KOPT-K1 (cell line): ENCODE measurements at regions not wholly inside any gene's neighbourhood (a gene's known extent, or its start where the extent isn't known, plus 50 kb on each side); places are given as distances from the start of the nearest gene placed in this dataset.

Experiments
- H3K27ac ChIP-seq: fragments of 200-600 bp; sonication (generic); 2 replicates; pipeline ENCODE4 v1.5.1; 2016; ENCODE audit warnings: antibody characterized with exemption, mild to moderate bottlenecking, low read depth, low read length; ENCODE audit not compliant: poor library complexity, severe bottlenecking
- H3K36me3 ChIP-seq: fragments of 200-600 bp; sonication (generic); 2 replicates; pipeline ENCODE4 v1.5.1; 2017; ENCODE audit warnings: antibody characterized with exemption, mild to moderate bottlenecking, low read length, moderate library complexity; ENCODE audit not compliant: insufficient read depth
- H3K9me3 ChIP-seq: fragments of 200-600 bp; sonication (generic); 2 replicates; pipeline ENCODE4 v1.5.1; 2017; ENCODE audit warnings: antibody characterized with exemption, low read length, mild to moderate bottlenecking; ENCODE audit not compliant: insufficient read depth, poor library complexity, severe bottlenecking

DNA sequence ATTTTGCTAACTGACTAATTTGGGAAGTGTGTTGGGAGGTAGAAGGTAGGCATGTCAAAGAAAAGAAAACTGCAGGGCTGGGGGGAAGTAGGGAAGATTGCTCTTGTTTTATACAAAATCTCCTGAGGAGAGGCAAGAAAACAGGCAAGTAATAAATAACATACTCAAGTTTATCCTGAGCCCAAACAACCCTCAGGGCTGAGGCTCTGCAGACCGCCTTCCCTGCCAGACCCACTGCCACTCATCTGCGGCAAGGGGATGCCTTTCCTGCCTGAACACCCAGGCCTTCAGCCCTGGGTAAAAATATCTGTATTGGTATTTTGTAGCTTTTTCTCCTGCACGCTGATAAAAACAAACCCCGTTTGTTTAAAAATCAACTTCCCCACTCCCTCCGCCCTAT, 399.8 kb upstream of the NFE2L3 start:
- Histone ChIP-seq H3K27ac (no peak overlapping the region), H3K9me3 (no peaks in the 10 kb centered on the region), H3K36me3 (no peaks in the 10 kb centered on the region)

DNA sequence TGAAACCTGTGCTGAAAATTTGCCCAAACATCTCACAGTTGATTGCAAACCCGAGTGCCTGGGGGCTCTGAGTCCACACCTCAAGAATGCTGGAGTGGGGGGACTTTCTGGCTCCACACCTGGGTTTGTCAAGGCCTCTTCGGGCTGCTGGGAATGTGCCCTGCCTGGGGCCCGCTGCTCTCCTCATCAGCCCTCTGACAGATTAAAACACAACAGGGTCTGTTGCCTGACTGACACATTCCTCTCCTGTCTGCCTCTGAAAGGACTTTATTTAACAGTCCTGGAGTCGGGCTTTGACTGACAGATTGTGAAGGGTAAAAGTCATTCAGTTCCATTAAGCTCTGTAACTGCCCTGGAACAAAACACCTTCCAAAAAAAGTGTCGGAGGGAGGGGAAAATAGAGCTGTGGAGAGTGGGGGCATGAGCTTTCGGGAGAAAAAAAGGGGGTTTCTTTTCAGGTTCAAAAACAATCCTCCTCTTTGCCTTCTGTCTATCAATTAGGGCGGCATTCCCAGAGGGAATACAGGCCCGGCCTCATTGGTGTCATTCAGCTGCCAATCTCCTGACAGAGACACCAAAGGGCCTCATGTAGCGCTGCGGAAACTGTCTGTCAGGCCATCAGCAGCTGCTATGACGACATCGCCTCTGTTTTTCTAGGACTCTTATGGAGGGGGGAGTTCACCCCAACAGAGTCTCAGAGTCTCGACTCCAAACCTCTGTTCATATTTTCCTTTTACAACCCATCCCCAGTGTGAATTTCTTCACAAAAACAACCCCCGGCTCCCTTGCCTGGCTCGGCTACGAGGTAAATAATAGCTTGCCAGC, 398.8 kb upstream of the NFE2L3 start:
- Histone ChIP-seq H3K36me3 (no peaks in the 10 kb centered on the region), H3K9me3 (no peaks in the 10 kb centered on the region), H3K27ac (no peak overlapping the region)

DNA sequence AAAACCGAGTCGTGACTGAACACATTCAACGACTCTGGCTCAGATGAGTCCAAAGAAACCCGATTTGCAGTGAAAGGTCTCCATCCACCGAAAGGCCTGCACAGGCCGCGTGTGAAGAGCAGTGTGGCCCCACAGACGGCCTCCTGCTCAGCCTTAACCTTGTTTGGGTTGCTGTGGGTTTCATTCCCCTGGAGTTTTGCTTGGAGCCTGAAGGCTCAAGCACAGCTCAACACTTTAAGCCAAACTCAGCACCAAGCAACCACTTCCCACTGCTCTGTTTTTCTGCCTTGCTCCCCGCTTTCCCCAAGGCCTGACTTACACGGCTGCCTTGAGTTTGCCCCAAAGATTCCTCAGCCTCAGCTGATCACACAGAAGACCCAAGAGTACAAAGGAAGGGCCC, 398.2 kb upstream of the NFE2L3 start:
- no peaks in the 10 kb centered on the region for H3K36me3 ChIP-seq
- H3K9me3 ChIP-seq, result no peaks in the 10 kb centered on the region
- H3K27ac ChIP-seq, result no peak overlapping the region

DNA sequence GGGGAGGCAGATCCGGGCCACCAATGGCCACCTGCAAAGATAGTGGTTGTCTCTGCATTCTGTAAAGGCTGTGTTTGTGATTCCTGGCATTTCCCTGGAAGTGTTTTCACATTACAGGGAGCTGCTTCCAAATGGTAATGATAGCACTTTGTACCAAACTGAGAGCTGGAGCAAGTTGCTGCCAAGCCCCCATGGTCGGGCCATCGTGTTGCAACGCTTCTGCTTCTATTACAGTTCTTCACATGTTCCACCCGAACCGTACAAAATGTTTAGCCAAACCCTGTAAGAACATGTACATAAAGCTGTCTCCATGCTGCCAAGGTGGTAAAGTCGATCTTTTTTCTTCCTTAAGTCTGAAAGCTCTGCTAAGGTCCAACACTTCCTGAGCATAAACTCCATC, 397.7 kb upstream of the NFE2L3 start:
- Histone ChIP-seq H3K9me3 (no peaks in the 10 kb centered on the region), H3K36me3 (no peaks in the 10 kb centered on the region), H3K27ac (no peak overlapping the region)

DNA sequence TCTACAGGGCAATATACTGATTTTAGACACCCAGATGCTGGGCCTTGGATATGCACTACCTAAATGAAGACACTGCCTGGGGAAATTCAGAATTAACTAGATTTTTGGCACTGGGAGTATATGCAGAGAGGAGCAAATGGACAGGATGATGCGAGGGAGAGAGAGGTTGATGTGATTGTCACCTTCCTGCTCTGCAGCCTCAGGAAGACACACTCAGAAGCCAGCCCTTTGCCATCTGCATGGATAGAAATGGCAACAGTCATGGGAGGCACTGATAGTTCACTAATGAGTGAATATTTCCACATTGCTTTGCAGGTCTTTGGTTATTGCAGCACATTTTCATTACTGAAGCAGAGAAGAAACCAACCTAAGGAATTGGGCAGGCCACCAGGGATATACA, 397.2 kb upstream of the NFE2L3 start:
- no peak overlapping the region for H3K27ac ChIP-seq
- no peaks in the 10 kb centered on the region for H3K9me3 ChIP-seq

DNA sequence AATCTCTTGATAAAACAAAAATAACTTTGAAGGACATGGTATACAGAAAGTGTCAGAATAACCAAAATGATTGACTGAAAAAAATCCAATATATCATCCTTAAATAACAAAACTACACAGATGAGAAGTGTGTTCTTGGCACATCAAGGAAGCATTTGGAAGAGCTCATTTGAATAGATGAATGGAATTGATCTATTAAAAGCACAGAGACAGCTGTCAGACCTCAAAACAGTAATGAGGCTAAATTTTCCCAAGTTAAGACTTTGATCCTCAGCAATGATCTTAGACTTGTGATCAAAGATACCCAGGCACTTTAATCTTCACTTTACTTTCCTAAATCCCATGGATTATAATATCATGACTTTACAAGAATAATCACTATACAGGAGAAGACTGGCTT, 395.4 kb upstream of the NFE2L3 start:
- Histone ChIP-seq H3K36me3 (no peaks in the 10 kb centered on the region), H3K9me3 (no peaks in the 10 kb centered on the region), H3K27ac (no peak overlapping the region)

More for the DNA sequence above, 397.2 kb upstream of the NFE2L3 start:
- H3K36me3 ChIP-seq, result no peaks in the 10 kb centered on the region

DNA sequence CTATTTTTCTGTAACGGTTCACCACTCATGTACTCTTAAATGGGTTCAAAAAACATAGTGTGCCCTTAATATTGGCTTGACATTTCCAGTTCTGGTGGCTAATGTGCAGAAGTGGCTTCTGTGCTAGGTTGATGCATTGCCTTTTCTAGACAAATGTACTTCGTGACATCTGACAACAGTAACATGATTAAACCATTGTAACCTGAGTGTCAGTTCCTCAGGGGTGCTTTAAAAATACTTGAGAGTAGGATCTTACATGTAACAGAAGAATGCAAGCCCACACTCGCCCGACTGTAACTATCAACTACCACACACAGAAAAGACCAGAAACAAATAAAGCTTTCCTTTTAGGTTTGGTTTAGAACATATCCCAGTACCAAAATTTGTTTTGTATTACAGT, 393.4 kb upstream of the NFE2L3 start:
- Histone ChIP-seq H3K9me3 (no peaks in the 10 kb centered on the region), H3K36me3 (no peaks in the 10 kb centered on the region), H3K27ac (no peak overlapping the region)

DNA sequence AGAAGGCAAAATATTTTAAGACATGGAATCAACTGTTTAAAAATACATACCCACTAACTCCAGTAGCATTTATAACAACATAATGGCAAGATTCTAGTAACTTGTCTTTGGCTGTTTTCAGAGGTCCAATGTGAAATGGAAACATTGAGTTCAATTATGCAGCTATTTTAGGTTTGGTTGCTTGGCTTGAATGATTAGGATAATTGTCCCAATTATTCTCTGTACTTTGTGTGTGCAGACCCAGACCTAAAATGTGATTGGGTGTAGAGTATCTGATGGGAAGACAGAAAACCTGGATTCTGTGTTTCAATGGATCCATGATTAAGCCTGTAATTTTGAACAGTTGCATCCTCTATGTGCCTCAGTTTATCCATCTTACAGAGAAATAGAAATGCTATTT, 392.7 kb upstream of the NFE2L3 start:
- H3K9me3 ChIP-seq, result no peaks in the 10 kb centered on the region

DNA sequence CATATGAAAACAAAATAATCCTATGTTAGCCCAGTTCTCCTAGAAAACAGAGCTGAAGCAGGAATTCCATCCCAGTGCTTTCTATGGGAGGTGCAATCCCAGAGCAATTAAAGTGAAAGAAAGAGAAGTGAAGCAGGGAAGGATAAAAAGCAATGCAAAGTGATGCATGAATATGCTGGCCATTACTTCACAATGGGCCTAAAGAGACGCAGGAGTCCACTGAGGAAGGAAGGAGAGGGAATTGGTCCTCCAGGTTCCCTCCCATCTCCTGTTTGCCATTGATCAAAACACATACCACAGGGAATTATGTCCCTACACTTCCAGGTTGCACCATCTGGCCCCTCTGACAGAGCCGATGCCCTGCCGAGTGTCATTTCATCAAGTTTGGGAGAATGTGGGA, 392.2 kb upstream of the NFE2L3 start:
- Histone ChIP-seq H3K9me3 (no peaks in the 10 kb centered on the region), H3K36me3 (no peaks in the 10 kb centered on the region), H3K27ac (no peak overlapping the region)

More for the DNA sequence above, 392.7 kb upstream of the NFE2L3 start:
- H3K36me3 ChIP-seq, result no peaks in the 10 kb centered on the region
- no peak overlapping the region for H3K27ac ChIP-seq

DNA sequence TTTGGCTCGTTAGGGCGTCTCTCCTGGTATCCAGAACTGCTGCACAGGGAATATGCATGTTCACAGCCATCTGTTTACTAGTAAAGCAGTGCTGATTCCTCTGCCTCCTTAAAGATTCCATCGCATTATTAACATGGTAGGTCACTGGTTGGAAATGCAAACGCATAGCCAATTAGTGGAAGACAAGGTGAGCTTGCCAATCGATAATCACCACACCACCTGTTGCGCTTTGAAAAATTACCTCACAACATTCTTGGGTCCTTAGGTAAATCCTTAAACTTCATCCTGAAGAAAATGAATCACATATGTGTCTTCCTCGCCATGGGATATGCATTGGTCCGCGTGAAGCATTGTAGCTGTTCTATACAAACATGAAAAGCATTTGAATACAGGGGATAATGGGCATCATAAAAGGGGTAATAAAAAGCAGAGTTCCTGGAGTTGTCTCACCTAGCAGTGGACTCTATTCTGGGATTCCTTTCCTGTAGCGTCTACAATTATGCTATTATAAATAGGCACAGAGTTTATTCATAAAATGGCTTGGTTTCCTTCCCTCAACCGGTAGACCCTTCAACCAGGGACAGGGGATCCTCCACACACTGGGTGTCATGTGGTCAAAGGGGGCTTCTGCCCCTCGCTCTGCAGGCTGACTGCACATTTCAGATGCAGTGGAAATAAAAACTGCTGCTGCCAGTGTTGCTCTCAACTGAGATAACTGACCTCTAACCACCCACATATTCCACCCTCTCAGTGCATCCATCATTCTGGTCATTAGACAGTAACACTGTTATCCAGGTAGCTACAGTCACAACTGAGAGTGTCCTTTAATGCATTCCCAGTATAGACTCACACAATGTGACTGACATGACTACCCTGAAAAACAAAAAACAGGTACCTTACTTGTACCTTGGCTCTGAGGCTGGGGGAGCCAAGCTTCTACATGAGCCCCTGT, 389.2 kb upstream of the NFE2L3 start:
- Histone ChIP-seq H3K36me3 (no peaks in the 10 kb centered on the region), H3K27ac (no peak overlapping the region), H3K9me3 (no peaks in the 10 kb centered on the region)

DNA sequence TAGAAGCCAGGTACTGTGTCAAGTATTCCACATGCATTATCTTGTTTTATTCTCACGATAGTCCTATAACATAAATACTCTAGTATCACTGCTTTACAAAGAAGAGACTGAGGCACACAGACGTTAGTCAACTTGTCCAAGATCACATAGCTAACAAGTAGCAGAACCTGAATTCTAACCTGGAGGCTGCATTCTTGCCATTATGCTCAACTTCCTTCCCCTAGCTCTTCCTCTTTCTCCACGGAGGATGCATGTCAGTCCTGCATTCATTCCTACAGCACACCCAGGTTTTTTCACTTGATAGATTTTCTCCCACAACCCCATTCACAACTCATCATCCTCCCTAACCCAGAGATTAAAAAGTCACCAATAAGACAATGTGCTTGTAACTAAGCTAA, 388.5 kb upstream of the NFE2L3 start:
- no peaks in the 10 kb centered on the region for H3K36me3 ChIP-seq
- no peaks in the 10 kb centered on the region for H3K9me3 ChIP-seq
- H3K27ac ChIP-seq, result no peak overlapping the region

DNA sequence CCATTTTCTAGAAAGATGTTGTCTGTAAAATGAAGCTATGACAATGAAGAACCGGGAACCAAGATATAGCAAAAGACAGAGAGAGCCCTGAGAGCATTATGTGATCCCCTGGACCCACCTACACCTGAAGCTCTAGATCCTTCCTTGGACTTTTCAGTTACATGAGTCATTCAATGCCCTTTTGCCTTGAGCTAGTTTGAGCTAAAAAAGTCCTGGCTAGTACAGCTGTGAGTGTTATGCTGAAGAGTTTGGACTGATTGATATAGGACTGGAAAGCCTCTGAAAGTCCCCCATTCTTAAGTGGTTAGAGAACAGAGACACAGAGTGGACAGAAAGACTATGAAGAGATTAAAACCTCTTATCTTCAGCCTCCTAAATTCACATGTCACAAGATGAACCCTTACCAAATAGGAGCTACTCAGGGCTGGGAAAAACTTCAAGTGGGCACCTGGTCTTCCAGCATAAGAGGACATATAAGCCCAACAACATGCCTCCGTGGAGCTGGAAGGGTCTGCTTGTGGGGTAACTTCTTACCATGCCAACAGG, 386.8 kb upstream of the NFE2L3 start:
- Histone ChIP-seq H3K36me3 (no peaks in the 10 kb centered on the region), H3K9me3 (no peaks in the 10 kb centered on the region), H3K27ac (no peak overlapping the region)

DNA sequence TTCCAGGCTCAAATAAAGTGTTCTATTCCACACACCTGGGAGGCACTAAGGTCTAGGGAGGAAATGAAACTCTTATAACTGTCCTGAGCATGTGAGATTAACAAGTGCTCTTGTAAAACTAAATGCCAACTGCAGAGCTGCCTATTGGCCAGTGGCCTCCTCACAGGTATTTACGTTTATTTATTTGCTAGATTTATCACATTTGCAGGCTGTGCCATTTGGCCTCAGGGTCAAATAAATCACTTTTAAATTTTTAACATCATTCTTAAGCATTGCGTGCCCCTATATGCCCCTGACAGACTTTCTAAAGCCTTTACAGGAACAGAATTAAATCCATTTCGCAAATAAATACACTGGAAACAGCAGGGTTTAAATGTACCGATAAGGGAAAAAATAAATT, 381.8 kb upstream of the NFE2L3 start:
- no peak overlapping the region for H3K27ac ChIP-seq
- H3K9me3 ChIP-seq, result no peaks in the 10 kb centered on the region
- H3K36me3 ChIP-seq, result no peaks in the 10 kb centered on the region

DNA sequence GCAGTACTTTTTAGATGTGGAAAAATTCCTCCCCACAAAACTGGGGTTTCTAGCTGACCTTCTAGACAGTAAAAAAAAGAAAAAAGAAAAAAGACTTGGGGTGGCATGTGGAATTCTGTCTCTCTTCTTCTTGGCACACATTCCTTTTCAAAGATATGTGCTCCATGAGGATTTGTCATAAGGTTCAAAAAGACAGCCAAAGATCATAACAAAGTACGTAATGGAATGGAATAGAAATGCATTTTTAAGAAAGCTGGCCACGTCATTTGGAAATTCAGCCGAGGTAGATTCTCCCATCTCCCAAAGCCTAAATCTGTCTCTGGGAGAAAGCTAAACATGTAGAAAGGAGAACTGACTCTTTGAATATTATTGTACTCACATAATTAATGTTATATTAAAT, 381.3 kb upstream of the NFE2L3 start:
- Histone ChIP-seq H3K9me3 (no peaks in the 10 kb centered on the region), H3K36me3 (no peaks in the 10 kb centered on the region), H3K27ac (no peak overlapping the region)

DNA sequence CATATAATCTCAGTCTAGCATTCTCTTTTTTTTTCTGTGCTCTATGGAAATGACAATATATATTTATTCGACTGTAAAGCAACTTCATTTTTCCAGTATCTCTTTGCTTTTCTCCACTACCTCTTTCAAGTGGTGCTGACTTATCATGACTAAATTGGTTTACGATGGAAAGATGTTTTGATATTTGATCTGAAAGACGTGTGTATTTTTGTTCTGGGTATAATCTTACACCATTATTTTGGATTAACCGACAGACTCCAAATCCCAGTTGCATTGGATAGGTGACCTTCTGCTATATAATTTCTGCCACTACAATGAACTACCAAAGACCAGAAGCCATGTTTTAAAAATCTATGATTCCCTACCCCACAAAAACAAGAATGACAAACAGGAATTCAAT, 380.5 kb upstream of the NFE2L3 start:
- Histone ChIP-seq H3K27ac (no peak overlapping the region), H3K9me3 (no peaks in the 10 kb centered on the region), H3K36me3 (no peaks in the 10 kb centered on the region)
